GM12892 (cell line): ENCODE measurements at regions not wholly inside any gene's neighbourhood (a gene's known extent, or its start where the extent isn't known, plus 50 kb on each side); places are given as distances from the start of the nearest gene placed in this dataset.

Experiments
- DNase-seq: peaks from one replicate; pipeline ENCODE4 v3.0.0; 2011; ENCODE audit not compliant: insufficient read length
- FAIRE-seq: peaks from 2 replicates; lab custom pipeline; 2011; peaks lifted over from hg19 to GRCh38; lab: Jason Lieb, UNC
- POLR2A ChIP-seq: IDR thresholded peaks from 2 replicates; pipeline ENCODE4 v1.6.1; 2011; ENCODE audit warnings: low read depth, low read length, control low read depth
- POLR2AphosphoS5 ChIP-seq: IDR thresholded peaks from 2 replicates; pipeline ENCODE4 v1.6.1; 2011; ENCODE audit warnings: low read depth, low read length, control low read depth
- TAF1 ChIP-seq: IDR thresholded peaks from 2 replicates; pipeline ENCODE4 v1.6.1; 2011; ENCODE audit warnings: low read depth, mild to moderate bottlenecking, control low read depth, low read length, borderline replicate concordance

DNA sequence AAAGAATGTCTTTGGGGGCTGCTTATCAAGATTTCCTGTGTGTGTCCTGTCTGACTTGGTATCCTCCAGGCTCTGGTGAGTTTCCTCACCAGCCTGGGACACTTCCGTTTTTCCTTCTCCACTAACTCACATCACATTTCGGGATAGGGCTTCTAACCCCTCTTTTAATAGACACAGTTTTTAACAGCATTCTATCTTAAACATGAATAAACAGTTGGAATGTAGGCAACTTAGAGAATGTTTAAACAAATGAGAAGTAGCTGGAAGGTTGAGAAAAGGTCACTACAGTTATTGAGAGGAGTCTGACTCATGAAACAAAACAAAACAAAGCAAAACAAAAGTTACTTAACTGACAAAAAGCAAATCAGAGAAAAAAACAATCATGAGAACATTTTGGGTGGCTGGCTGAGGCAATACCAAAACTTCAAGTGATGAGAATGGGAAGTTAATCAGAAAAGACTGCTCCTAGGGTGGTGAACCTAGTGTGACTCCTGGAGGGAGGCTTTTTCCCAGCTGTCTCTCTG is 64.7 kb upstream of the CTSC start:
- FAIRE-seq, result no peak
- DNase-seq, result no peak
- no peak for TF ChIP-seq POLR2A
- no peak for TF ChIP-seq POLR2AphosphoS5
- TF ChIP-seq TAF1, result no peak

DNA sequence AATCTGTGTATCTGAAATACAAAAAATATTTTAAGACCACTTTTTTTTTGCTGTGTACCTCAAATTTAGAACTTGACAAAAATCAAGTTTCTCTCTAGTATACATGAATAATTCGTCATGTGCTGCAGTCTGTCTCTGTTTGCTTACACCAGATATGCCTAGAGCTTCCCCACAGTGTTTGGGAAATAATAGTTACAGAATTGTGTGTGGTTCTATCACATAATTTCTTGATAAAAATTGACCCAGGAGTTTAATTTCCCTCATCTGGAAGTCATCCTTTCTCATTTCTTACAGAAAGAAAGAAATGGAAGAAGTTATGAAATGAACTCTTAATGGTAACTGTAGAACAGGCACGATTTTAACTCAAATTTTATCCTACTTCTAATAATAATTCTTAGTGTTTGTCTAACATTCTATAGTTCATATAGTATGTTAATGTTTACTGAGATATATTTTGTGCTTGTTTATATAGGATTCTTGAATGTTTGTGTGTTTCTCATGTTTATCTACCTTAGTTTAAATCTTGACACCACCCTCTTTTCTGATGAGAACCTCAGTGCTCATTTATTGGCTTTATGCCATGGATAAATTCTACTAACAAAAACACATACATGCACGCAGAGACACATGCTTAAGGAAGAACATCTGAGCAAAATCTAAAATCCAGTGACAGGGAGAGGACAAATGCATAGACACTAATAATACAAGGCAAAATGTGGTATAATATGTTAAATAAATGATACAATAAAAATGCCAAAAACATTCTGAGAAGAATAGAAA is 61.4 kb upstream of the CTSC start:
- DNase-seq (no peak), FAIRE-seq (no peak)
- TF ChIP-seq POLR2A (no peak), POLR2AphosphoS5 (no peak), TAF1 (no peak)

DNA sequence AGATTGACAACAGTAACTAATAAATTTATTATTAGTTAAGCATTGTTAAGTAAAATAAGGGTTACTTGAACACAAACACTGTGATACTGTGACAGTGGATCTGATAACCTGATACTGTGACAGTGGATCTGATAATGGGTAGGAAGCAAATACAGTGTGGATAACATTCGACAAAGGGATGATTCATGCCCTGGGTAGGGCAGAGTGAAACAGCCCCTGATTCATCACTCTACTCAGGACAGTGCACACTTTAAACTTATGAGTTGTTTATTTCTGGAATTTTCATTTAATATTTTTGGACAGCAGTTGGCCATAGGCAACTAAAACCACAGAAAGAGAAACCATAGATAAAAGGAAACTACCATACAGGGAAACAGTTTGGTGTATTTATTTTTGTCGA is 60.8 kb upstream of the CTSC start:
- FAIRE-seq, result no peak
- TF ChIP-seq POLR2AphosphoS5, result no peak
- no peak for TF ChIP-seq POLR2A
- no peak for TF ChIP-seq TAF1
- DNase-seq, result no peak

GRCh38 chr11:88390254-88390653 is 52.7 kb upstream of the CTSC start:
- no peak for DNase-seq
- FAIRE-seq, result no peak
- TF ChIP-seq POLR2AphosphoS5 (no peak), POLR2A (no peak)

DNA sequence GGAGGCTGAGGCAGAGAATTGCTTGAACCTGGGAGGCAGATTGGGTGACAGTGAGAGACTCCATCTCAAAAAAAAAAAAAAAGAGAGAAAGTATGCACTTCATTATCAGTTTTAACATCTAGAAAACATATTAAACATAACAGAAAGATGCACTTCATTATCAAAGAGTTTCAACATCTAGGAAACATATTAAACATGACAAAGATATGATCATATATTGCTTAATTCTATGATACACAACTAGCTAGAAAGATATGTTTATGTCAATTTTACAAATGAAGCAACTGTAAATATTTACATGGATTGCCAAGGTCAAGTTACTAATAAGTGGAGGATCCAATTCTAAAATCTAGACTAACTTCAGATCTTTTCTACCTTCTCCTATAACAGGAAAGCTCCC is 50.4 kb upstream of the CTSC start:
- no peak for FAIRE-seq
- no peak for TF ChIP-seq POLR2AphosphoS5
- TF ChIP-seq POLR2A, result no peak
- no peak for DNase-seq
